HEK293 (cell line): ENCODE measurements at regions not wholly inside any gene's neighbourhood (a gene's known extent, or its start where the extent isn't known, plus 50 kb on each side); places are given as distances from the start of the nearest gene placed in this dataset.

Experiments used
- CTCF ChIP-seq: fragments of 450-650 bp; formaldehyde crosslinking; IDR thresholded peaks from 2 replicates; pipeline ENCODE4 v1.5.1; 2016; ENCODE audit warnings: missing biosample characterization, missing genetic modification characterization
- FEZF1 ChIP-seq: fragments of 450-650 bp; formaldehyde crosslinking; IDR thresholded peaks from 2 replicates; pipeline ENCODE4 v1.5.1; 2016; ENCODE audit warnings: missing biosample characterization, missing genetic modification characterization
- HIC1 ChIP-seq: fragments of 450-650 bp; formaldehyde crosslinking; IDR thresholded peaks from 2 replicates; pipeline ENCODE4 v1.5.1; 2016; ENCODE audit warnings: missing biosample characterization, missing genetic modification characterization
- HOXD13 ChIP-seq: sonication (generic); formaldehyde crosslinking; IDR thresholded peaks from 2 replicates; pipeline ENCODE4 v1.8.0; 2022; ENCODE audit warnings: missing genetic modification reagents, borderline replicate concordance
- TCF7L2 ChIP-seq: IDR thresholded peaks from 2 replicates; pipeline ENCODE4 v1.6.1; 2011; ENCODE audit warnings: low read depth, mild to moderate bottlenecking, inconsistent platforms, low read length, moderate library complexity, borderline replicate concordance
- TRIM28 ChIP-seq: IDR thresholded peaks from 2 replicates; pipeline ENCODE4 v1.6.1; 2011; ENCODE audit warnings: low read length, control low read depth, borderline replicate concordance
- ZBTB17 ChIP-seq: fragments of 450-650 bp; formaldehyde crosslinking; IDR thresholded peaks from 2 replicates; pipeline ENCODE4 v1.5.1; 2016; ENCODE audit warnings: missing biosample characterization, missing genetic modification characterization
- ZBTB48 ChIP-seq: fragments of 450-650 bp; formaldehyde crosslinking; IDR thresholded peaks from 2 replicates; pipeline ENCODE4 v1.5.1; 2016; ENCODE audit warnings: missing biosample characterization, missing genetic modification characterization
- ZFP37 ChIP-seq: fragments of 450-650 bp; formaldehyde crosslinking; IDR thresholded peaks from 2 replicates; pipeline ENCODE4 v1.5.1; 2016; ENCODE audit warnings: missing biosample characterization, missing genetic modification characterization
- ZNF121 ChIP-seq: fragments of 450-650 bp; formaldehyde crosslinking; IDR thresholded peaks from 2 replicates; pipeline ENCODE4 v1.5.1; 2016; ENCODE audit warnings: missing biosample characterization, missing genetic modification characterization
- ZNF2 ChIP-seq: fragments of 450-650 bp; formaldehyde crosslinking; IDR thresholded peaks from 2 replicates; pipeline ENCODE4 v1.5.1; 2016; ENCODE audit warnings: missing biosample characterization, missing genetic modification characterization
- ZNF596 ChIP-seq: fragments of 450-650 bp; IDR thresholded peaks from 2 replicates; pipeline ENCODE4 v1.5.0; 2018; ENCODE audit warnings: missing biosample characterization, mild to moderate bottlenecking, missing genetic modification characterization, moderate library complexity
- TF ChIP-seq, protein P1 (sequence below): fragments of 450-650 bp; formaldehyde crosslinking; IDR thresholded peaks from 2 replicates; pipeline ENCODE4 v1.5.1; 2016; ENCODE audit warnings: missing biosample characterization, missing genetic modification characterization, low read depth

GRCh38 chr4:179165862-179166261 lies 1723.6 kb upstream of the AGA start:
- no peak for TF ChIP-seq CTCF
- no peak for TF ChIP-seq ZBTB48
- TF ChIP-seq FEZF1 (tag by site-specific recombination) = no peak
- TF ChIP-seq TRIM28 = no peak
- TF ChIP-seq ZBTB17 (tag by site-specific recombination) = no peak
- no peak for TF ChIP-seq ZFP37 (tag by site-specific recombination)
- TF ChIP-seq TCF7L2 = no peak
- no peak for TF ChIP-seq ZNF2 (tag by site-specific recombination)
- TF ChIP-seq ZNF121 (tag by site-specific recombination) = no peak
- TF ChIP-seq ZNF596 (tag by site-specific recombination) = no peak
- no peak for TF ChIP-seq HIC1
- no peak for TF ChIP-seq HOXD13 (CRISPR knock-in tag)
- TF ChIP-seq, protein P1, sequence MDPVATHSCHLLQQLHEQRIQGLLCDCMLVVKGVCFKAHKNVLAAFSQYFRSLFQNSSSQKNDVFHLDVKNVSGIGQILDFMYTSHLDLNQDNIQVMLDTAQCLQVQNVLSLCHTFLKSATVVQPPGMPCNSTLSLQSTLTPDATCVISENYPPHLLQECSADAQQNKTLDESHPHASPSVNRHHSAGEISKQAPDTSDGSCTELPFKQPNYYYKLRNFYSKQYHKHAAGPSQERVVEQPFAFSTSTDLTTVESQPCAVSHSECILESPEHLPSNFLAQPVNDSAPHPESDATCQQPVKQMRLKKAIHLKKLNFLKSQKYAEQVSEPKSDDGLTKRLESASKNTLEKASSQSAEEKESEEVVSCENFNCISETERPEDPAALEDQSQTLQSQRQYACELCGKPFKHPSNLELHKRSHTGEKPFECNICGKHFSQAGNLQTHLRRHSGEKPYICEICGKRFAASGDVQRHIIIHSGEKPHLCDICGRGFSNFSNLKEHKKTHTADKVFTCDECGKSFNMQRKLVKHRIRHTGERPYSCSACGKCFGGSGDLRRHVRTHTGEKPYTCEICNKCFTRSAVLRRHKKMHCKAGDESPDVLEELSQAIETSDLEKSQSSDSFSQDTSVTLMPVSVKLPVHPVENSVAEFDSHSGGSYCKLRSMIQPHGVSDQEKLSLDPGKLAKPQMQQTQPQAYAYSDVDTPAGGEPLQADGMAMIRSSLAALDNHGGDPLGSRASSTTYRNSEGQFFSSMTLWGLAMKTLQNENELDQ (tag by site-specific recombination) = no peak
